ENCODE measurements at regions not wholly inside any gene's neighbourhood (a gene's known extent, or its start where the extent isn't known, plus 50 kb on each side); places are given as distances from the start of the nearest gene placed in this dataset.

GRCh38 chr3:7927864-7928263 is 573.8 kb upstream of the LMCD1 start:
- TF ChIP-seq, protein P1, sequence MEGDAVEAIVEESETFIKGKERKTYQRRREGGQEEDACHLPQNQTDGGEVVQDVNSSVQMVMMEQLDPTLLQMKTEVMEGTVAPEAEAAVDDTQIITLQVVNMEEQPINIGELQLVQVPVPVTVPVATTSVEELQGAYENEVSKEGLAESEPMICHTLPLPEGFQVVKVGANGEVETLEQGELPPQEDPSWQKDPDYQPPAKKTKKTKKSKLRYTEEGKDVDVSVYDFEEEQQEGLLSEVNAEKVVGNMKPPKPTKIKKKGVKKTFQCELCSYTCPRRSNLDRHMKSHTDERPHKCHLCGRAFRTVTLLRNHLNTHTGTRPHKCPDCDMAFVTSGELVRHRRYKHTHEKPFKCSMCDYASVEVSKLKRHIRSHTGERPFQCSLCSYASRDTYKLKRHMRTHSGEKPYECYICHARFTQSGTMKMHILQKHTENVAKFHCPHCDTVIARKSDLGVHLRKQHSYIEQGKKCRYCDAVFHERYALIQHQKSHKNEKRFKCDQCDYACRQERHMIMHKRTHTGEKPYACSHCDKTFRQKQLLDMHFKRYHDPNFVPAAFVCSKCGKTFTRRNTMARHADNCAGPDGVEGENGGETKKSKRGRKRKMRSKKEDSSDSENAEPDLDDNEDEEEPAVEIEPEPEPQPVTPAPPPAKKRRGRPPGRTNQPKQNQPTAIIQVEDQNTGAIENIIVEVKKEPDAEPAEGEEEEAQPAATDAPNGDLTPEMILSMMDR (IDR thresholded peaks at IDR 0.05) = no peak
- no peak for DNase-seq
- Histone ChIP-seq H3K9me3 (no peaks in the 10 kb centered on the region), H3K4me1 (no peaks in the 10 kb centered on the region), H3K4me3 (no peak overlapping the region), H3K36me3 (no peaks in the 10 kb centered on the region), H3K27me3 (no peaks in the 10 kb centered on the region), H3K27ac (no peak overlapping the region)
- intact Hi-C loops (cut with DNase I) = no loop called here
- ATAC-seq = no peak

DNA sequence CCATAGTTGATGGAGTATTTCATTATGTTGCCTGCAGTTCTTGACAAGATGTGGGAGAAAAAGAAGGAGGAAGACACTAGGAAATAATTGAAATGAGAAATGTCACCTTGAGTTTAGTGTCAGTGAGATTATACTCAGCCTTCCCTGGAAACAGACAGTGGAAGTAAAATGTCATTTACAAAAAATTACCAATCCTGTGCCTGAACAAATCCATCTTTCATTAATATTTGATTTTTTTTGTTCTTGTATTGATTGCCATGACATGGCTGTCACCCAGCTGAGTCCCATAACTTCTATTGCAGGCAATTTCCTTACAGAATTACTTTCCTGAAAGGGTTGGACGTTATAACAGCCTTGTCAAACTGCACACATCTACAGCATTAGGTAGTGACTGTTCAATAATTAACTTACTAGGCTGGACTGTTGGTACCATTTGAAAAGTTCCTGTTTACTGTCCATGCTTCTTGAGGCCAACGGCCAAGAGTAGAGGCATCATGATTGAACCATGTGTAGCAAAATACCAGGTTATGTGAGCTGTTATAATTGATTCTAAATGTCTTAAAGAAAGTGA is 572.2 kb upstream of the LMCD1 start:
- TF ChIP-seq, protein P1 (IDR thresholded peaks at IDR 0.05) = no peak
- no peaks in the 10 kb centered on the region for H3K9me3 ChIP-seq
- H3K27ac ChIP-seq = no peak overlapping the region
- intact Hi-C loops (cut with DNase I) = no loop called here
- no peaks in the 10 kb centered on the region for H3K4me1 ChIP-seq
- H3K4me3 ChIP-seq = no peak overlapping the region
- no peaks in the 10 kb centered on the region for H3K36me3 ChIP-seq
- H3K27me3 ChIP-seq = no peaks in the 10 kb centered on the region
- ATAC-seq (no peak), DNase-seq (no peak)

GRCh38 chr3:7934362-7934761 is 567.3 kb upstream of the LMCD1 start:
- no peaks in the 10 kb centered on the region for H3K4me1 ChIP-seq
- H3K4me3 ChIP-seq = no peak overlapping the region
- no peak overlapping the region for H3K27ac ChIP-seq
- H3K9me3 ChIP-seq = no peaks in the 10 kb centered on the region
- no peaks in the 10 kb centered on the region for H3K27me3 ChIP-seq
- DNase-seq (no peak), ATAC-seq (no peak)
- TF ChIP-seq, protein P1 (IDR thresholded peaks at IDR 0.05) = no peak
- H3K36me3 ChIP-seq = no peaks in the 10 kb centered on the region
- intact Hi-C loops (cut with DNase I) = no loop called here

DNA sequence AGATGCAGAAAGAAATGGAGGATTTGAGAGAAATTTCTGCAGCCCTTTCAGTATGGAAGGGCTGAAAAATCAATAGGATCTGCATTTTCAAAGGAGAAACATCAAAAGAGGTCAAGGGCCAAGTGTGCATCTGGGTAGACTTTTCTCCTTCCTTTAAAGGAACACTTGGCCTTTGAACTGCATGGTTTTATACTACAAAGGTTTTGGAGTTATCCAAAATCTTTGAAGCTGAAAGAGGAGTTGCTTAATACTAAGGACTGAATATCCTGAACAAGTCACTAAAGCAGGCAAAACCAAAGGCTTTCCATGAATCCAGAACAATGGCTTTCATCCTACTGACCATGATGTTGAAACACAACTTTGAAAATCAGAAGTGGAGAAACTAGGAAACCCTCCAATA is 553.7 kb upstream of the LMCD1 start:
- H3K27me3 ChIP-seq = no peaks in the 10 kb centered on the region
- H3K9me3 ChIP-seq = no peaks in the 10 kb centered on the region
- TF ChIP-seq, protein P1 (IDR thresholded peaks at IDR 0.05) = no peak
- no peak overlapping the region for H3K27ac ChIP-seq
- H3K4me3 ChIP-seq = no peak overlapping the region
- no peaks in the 10 kb centered on the region for H3K4me1 ChIP-seq
- intact Hi-C loops (cut with DNase I) = no loop called here
- DNase-seq (no peak), ATAC-seq (no peak)
- no peaks in the 10 kb centered on the region for H3K36me3 ChIP-seq

- intact Hi-C loops (cut with DNase I) = no loop called here
- TF ChIP-seq, protein P1 (IDR thresholded peaks at IDR 0.05) = no peak
Observed at GRCh38 chr3:7950890-7951289, 550.7 kb upstream of the LMCD1 start.

DNA sequence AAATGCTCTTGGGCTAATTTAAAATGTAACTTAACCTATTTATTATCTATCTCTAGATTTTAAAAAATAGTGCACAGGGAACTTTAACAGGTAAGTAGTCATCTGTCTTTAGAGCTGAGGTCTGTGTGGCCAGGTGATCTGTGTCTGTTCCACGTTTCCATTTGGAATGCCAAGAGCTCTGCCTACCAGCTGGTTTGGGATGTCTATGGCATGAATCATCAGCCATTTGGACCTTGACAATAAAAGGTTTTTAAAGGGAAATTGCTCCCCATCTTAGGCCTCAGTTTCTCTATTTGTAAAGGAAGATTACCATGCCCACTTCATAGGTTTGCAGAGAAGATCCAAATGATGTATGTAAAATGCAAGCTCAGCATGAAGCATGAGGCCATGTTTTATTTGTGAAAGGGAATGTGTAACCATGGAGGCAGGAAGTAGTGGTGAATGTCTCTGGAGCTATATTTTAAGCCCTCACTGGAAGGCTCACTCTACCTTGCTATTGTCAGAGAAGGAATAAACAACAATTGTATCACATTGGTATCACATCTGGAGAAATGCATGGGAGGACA is 548.1 kb upstream of the LMCD1 start:
- intact Hi-C loops (cut with DNase I) = no loop called here
- Histone ChIP-seq H3K9me3 (no peaks in the 10 kb centered on the region), H3K4me1 (no peaks in the 10 kb centered on the region), H3K27me3 (no peaks in the 10 kb centered on the region), H3K36me3 (no peaks in the 10 kb centered on the region), H3K27ac (no peak overlapping the region), H3K4me3 (no peak overlapping the region)
- DNase-seq = no peak
- ATAC-seq = no peak
- TF ChIP-seq, protein P1 (IDR thresholded peaks at IDR 0.05) = no peak

More at GRCh38 chr3:7950890-7951289, 550.7 kb upstream of the LMCD1 start:
- DNase-seq = no peak
- Histone ChIP-seq H3K27ac (no peak overlapping the region), H3K27me3 (no peaks in the 10 kb centered on the region), H3K36me3 (no peaks in the 10 kb centered on the region), H3K4me3 (no peak overlapping the region), H3K9me3 (no peaks in the 10 kb centered on the region), H3K4me1 (no peaks in the 10 kb centered on the region)
- no peak for ATAC-seq

All from upper lobe of right lung (tissue), 1 donor.